Right lobe of liver (tissue), 6 donors: ENCODE measurements at regions not wholly inside any gene's neighbourhood (a gene's known extent, or its start where the extent isn't known, plus 50 kb on each side); places are given as distances from the start of the nearest gene placed in this dataset.

ENCODE experiments used
- ATAC-seq, 4 donors: fragments of 200-7000 bp; cut with Tn5 transposase; one replicate each; pipeline ENCODE4 v1.9.1; 2020; ENCODE audit warnings: mild to moderate bottlenecking in 4 of 4, moderate library complexity in 4 of 4
- DNase-seq, 3 donors: peaks; one replicate each; pipeline ENCODE4 v3.0.0-alpha.2; 2020
- H3K27ac ChIP-seq, 3 donors: fragments of 200-600 bp; one replicate each; pipeline ENCODE4 v1.8.0; 2022
- H3K27me3 ChIP-seq, 2 donors: fragments of 200-600 bp; one replicate each; pipeline ENCODE4 v1.8.0; 2022
- H3K36me3 ChIP-seq, 4 donors: fragments of 200-600 bp; sonication (generic) in 1 of 4; one replicate each; pipeline versions ENCODE4 v1.5.1 to v1.8.0; 2017 to 2022; ENCODE audit warnings: control low read depth in 1 of 4
- H3K4me1 ChIP-seq, 4 donors: fragments of 200-600 bp; sonication (generic) in 1 of 4; one replicate each; pipeline versions ENCODE4 v1.5.1 to v1.8.0; 2017 to 2022; ENCODE audit warnings: control low read depth in 1 of 4
- H3K4me3 ChIP-seq, 3 donors: fragments of 200-600 bp; one replicate each; pipeline ENCODE4 v1.8.0; 2022
- H3K9me3 ChIP-seq, 4 donors: fragments of 200-600 bp; sonication (generic) in 1 of 4; one replicate each; pipeline versions ENCODE4 v1.5.1 to v1.8.0; 2017 to 2022; ENCODE audit warnings: control low read depth in 1 of 4
- POLR2A ChIP-seq: fragments of 450-650 bp; IDR thresholded peaks from one replicate; pipeline ENCODE4 v1.6.1; 2017; ENCODE audit warnings: antibody characterized with exemption, mild to moderate bottlenecking
- WGBS: methylation state at CpG from one replicate; pipeline ENCODE4 v1.1.6; 2018; ENCODE audit warnings: low coverage, low lambda C conversion rate; ENCODE audit not compliant: insufficient coverage; ENCODE audit errors: missing lambda C conversion rate; 5-methylcytosine and 5-hydroxymethylcytosine counted together
- intact Hi-C, 2 donors: fragments of 100-400 bp; cut with DNase I; formaldehyde crosslinking; loops; one replicate each; pipeline versions ENCODE4 v1.11.2 to v1.14.1; 2022
- TF ChIP-seq, protein P1 (sequence below), 4 donors: fragments of 200-600 bp in 3 of 4; fragments of 450-650 bp in 1 of 4; IDR thresholded peaks; one replicate each; pipeline versions ENCODE4 v1.5.1 to v1.8.0; 2016 to 2022; ENCODE audit warnings: antibody characterized with exemption in 4 of 4, mild to moderate bottlenecking in 2 of 4
- donor health status: DM: no; HTN: yes; CAD: no.
- donor health status: DM: no; HTN: no; CAD: no.
- donor health status: DM: no; HTN: no; CAD: no.
- donor health status: DM: no; HTN: yes; CAD: no.
- donor health status: DM: no; HTN: yes; CAD: no.

DNA sequence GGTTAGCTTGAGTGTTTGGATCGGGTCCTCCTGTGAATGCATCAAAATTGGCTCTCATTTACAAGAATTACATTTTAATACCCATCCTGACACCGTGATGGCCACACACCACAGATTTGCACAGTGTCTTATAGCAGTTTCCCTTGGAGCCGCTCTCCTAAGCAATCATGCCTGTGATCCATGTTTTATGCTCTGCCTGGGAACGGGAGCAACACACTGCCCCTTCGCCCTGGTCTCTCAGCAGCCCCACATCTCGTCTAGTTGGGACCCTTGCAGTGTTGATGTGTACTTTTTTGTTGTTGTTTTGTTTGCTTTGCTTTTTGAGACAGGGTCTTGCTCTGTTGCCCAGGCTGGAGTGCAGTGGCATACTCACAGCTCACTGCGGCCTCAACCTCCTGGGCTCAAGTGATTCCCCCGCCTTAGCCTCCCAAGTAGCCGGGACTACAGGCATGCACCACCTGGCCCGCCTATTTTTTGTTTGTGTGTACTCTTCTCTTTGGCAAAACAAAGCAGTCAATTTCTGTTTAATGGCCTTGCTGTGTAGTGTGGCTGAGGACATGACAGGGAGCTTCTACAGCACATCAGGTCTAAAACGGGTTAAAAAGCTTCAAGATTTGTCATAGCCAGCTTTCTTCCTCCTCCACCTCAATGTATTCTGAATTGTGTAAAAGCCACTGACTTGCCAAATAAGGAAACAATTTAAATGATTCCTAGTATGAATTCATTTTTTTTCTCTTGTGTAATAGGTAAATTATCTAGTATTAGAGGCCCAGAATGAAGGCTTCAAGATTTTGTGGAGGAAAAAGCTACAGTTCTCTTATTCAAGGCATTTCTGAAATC, 101.6 kb upstream of the TBCA start:
- H3K27ac ChIP-seq = no peak overlapping the region
- no peaks in the 10 kb centered on the region for H3K9me3 ChIP-seq
- WGBS = 87% methylated on average over 11 of the region's 11 CpGs
- peak in 1 of 4 donors; percentile 7 for ATAC-seq
- H3K36me3 ChIP-seq = no peaks in the 10 kb centered on the region
- H3K4me3 ChIP-seq = peak overlapping the region in 1 of 3 donors; percentile 4
- intact Hi-C loops = no loop called here
- H3K4me1 ChIP-seq = peaks cover 0 to 4% (median 0%) of the 10 kb centered on the region in 4 donors
- no peak for DNase-seq
- H3K27me3 ChIP-seq = no peaks in the 10 kb centered on the region
- TF ChIP-seq POLR2A = no peak
- TF ChIP-seq, protein P1, sequence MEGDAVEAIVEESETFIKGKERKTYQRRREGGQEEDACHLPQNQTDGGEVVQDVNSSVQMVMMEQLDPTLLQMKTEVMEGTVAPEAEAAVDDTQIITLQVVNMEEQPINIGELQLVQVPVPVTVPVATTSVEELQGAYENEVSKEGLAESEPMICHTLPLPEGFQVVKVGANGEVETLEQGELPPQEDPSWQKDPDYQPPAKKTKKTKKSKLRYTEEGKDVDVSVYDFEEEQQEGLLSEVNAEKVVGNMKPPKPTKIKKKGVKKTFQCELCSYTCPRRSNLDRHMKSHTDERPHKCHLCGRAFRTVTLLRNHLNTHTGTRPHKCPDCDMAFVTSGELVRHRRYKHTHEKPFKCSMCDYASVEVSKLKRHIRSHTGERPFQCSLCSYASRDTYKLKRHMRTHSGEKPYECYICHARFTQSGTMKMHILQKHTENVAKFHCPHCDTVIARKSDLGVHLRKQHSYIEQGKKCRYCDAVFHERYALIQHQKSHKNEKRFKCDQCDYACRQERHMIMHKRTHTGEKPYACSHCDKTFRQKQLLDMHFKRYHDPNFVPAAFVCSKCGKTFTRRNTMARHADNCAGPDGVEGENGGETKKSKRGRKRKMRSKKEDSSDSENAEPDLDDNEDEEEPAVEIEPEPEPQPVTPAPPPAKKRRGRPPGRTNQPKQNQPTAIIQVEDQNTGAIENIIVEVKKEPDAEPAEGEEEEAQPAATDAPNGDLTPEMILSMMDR (IDR thresholded peaks at IDR 0.05) = no peak

DNA sequence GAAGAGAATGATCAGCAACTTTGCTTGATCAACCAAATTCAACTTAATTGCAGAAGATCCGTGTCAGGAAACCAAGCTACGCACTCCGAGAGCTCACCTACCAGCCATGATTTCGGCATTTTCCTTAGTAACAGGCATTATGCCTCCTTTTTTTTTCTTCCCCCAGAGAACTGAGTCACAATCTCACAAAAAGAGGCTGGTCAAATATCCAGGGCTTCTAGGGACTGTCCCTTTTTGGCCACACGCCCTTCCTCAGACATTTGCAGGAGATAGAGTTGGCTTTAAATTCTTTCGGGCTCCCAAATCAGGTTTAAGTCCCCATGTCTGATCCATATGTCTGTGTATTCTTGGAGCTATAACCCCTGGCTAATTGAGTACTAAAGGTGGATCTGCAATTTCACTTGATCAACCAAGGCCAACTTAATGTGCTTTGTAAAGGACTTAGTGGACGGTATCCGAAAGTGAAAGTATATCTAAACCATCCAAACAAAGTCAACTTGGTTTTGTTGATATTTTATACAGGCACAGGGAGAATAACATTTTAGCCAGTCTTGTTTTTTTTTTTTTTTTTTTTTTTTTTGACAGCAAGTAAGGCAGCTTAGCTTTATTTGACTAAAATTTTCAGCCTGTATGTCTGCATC, 100.8 kb upstream of the TBCA start:
- H3K36me3 ChIP-seq = no peaks in the 10 kb centered on the region
- no peak overlapping the region for H3K27ac ChIP-seq
- peaks cover 0 to 4% (median 0%) of the 10 kb centered on the region in 4 donors for H3K4me1 ChIP-seq
- H3K27me3 ChIP-seq = no peaks in the 10 kb centered on the region
- DNase-seq (no peak), ATAC-seq (peak; percentile 78 to 93 (median 86))
- no peaks in the 10 kb centered on the region for H3K9me3 ChIP-seq
- intact Hi-C loops = no loop called here
- WGBS = 54% methylated on average over 8 of the region's 8 CpGs
- TF ChIP-seq, protein P1 (IDR thresholded peaks at IDR 0.05) = no peak
- TF ChIP-seq POLR2A = no peak
- H3K4me3 ChIP-seq = peak overlapping the region in 2 of 3 donors; percentile 4 to 33

DNA sequence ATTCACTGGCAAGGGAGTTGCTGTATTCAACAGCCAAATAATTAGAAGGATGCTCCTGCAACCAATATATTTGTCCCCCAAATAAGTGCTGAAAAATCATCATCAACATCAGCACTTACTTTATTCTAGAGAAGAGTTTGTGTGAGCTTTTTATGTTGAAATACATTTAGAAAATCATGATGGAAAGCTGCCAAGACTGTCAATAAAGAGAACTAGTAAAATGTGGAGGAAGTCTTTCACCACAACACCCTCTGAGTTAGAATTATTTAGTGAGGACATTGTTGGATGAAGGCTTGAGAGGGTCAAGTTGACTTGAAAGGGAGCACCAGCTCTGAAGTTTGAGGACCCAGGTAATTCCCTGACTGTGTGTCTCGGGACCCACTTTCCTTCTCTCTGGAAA, 100.2 kb upstream of the TBCA start:
- Histone ChIP-seq H3K36me3 (no peaks in the 10 kb centered on the region), H3K27ac (no peak overlapping the region), H3K9me3 (no peaks in the 10 kb centered on the region), H3K4me1 (peaks cover 0 to 4% (median 0%) of the 10 kb centered on the region in 4 donors), H3K27me3 (no peaks in the 10 kb centered on the region), H3K4me3 (no peak overlapping the region)
- ATAC-seq = no peak
- WGBS = no CpG with 5 or more reads among the region's 1 CpG
- TF ChIP-seq, protein P1 (IDR thresholded peaks at IDR 0.05) = no peak
- no peak for TF ChIP-seq POLR2A
- intact Hi-C loops = no loop called here
- DNase-seq = no peak

DNA sequence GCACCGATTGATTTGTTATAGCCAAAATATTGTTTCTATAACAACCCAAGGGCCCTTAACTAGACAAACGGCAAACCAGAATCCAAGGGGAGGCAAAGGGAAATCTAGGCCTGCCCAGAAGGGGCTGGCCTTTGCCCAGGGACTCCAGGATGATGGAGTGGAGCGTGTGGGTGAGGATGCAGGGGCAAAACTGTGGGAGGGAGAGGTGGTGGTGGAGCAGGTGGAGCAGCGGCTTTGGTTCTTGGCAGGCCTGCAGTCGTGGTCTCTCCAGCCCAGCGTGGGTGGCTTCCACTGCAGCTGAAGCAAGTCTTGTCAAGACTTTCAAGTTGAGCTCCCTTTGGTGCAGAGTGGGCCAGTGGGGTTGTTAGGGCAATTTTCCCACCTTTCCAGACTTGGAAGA, 98.6 kb upstream of the TBCA start:
- TF ChIP-seq, protein P1 (IDR thresholded peaks at IDR 0.05) = no peak
- TF ChIP-seq POLR2A = no peak
- Histone ChIP-seq H3K4me1 (peaks cover 0 to 4% (median 0%) of the 10 kb centered on the region in 4 donors), H3K27me3 (no peaks in the 10 kb centered on the region), H3K27ac (no peak overlapping the region), H3K4me3 (no peak overlapping the region), H3K36me3 (no peaks in the 10 kb centered on the region), H3K9me3 (no peaks in the 10 kb centered on the region)
- WGBS = 90% methylated on average over 2 of the region's 6 CpGs
- intact Hi-C loops = no loop called here
- ATAC-seq (no peak), DNase-seq (no peak)
